ENCODE measurements at regions not wholly inside any gene's neighbourhood (a gene's known extent, or its start where the extent isn't known, plus 50 kb on each side); places are given as distances from the start of the nearest gene placed in this dataset.

GRCh38 chr7:41197769-41198168 lies 505.1 kb downstream of the INHBA start:
- TF ChIP-seq, protein P1, sequence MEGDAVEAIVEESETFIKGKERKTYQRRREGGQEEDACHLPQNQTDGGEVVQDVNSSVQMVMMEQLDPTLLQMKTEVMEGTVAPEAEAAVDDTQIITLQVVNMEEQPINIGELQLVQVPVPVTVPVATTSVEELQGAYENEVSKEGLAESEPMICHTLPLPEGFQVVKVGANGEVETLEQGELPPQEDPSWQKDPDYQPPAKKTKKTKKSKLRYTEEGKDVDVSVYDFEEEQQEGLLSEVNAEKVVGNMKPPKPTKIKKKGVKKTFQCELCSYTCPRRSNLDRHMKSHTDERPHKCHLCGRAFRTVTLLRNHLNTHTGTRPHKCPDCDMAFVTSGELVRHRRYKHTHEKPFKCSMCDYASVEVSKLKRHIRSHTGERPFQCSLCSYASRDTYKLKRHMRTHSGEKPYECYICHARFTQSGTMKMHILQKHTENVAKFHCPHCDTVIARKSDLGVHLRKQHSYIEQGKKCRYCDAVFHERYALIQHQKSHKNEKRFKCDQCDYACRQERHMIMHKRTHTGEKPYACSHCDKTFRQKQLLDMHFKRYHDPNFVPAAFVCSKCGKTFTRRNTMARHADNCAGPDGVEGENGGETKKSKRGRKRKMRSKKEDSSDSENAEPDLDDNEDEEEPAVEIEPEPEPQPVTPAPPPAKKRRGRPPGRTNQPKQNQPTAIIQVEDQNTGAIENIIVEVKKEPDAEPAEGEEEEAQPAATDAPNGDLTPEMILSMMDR (IDR thresholded peaks at IDR 0.05): no peak
- TF ChIP-seq POLR2A (IDR thresholded peaks at IDR 0.05): no peak
- no peaks in the 10 kb centered on the region for H3K4me1 ChIP-seq
- no peaks in the 10 kb centered on the region for H3K27me3 ChIP-seq
- DNase-seq: no peak
- no peak overlapping the region for H3K4me3 ChIP-seq
- no peaks in the 10 kb centered on the region for H3K36me3 ChIP-seq
- intact Hi-C loops (cut with DNase I): no loop called here
- ATAC-seq: no peak
- 86% methylated on average over 2 of the region's 2 CpGs for WGBS (ENCODE audit: insufficient coverage, low coverage, low lambda C conversion rate, missing lambda C conversion rate)
- no peak overlapping the region for H3K27ac ChIP-seq
- H3K9me3 ChIP-seq: no peaks in the 10 kb centered on the region

DNA sequence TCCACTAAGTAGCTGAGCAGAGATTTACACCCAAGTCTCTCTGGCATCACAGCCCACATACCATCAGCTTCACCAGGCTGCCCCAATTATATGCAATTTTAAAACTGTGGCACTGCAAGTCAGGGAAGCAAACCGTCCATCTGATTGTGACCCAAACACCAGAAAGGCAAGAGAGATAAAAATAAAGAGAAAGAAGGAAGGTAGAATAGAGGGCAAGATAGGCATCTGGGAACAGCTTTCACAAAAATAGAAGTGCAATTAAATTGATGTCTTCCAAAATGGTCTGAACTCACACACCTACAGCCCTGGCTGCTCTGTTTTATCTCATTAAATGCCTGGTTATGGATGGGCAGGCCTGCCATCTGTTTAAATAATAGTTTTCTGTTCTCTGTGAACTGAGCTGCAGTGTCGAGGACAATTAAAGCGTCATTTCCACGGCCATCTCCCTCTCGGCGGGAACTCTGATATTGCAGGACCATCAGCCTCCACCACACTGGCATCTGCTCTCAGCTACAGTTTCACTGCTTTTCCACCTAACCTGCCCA lies 509.1 kb downstream of the INHBA start:
- no peak overlapping the region for H3K4me3 ChIP-seq
- ATAC-seq: no peak
- no peaks in the 10 kb centered on the region for H3K36me3 ChIP-seq
- intact Hi-C loops (cut with DNase I): no loop called here
- no peaks in the 10 kb centered on the region for H3K4me1 ChIP-seq
- DNase-seq: no peak
- no peak overlapping the region for H3K27ac ChIP-seq
- TF ChIP-seq POLR2A (IDR thresholded peaks at IDR 0.05): no peak
- TF ChIP-seq, protein P1 (IDR thresholded peaks at IDR 0.05): no peak
- WGBS (ENCODE audit: insufficient coverage, low coverage, low lambda C conversion rate, missing lambda C conversion rate): 92% methylated on average over 6 of the region's 6 CpGs
- no peaks in the 10 kb centered on the region for H3K27me3 ChIP-seq
- no peaks in the 10 kb centered on the region for H3K9me3 ChIP-seq

- WGBS (ENCODE audit: insufficient coverage, low coverage, low lambda C conversion rate, missing lambda C conversion rate): 33% methylated on average over 2 of the region's 2 CpGs
- H3K27ac ChIP-seq: no peak overlapping the region
- H3K27me3 ChIP-seq: no peaks in the 10 kb centered on the region
- H3K4me3 ChIP-seq: no peak overlapping the region
- ATAC-seq (no peak), DNase-seq (no peak)
- TF ChIP-seq, protein P1 (IDR thresholded peaks at IDR 0.05): no peak
- no peak for TF ChIP-seq POLR2A (IDR thresholded peaks at IDR 0.05)
- no peaks in the 10 kb centered on the region for H3K4me1 ChIP-seq
- H3K9me3 ChIP-seq: no peaks in the 10 kb centered on the region
- intact Hi-C loops (cut with DNase I): no loop called here
- no peaks in the 10 kb centered on the region for H3K36me3 ChIP-seq
These were observed 512.3 kb downstream of the INHBA start for GRCh38 chr7:41190581-41190980.

GRCh38 chr7:41189866-41190265 lies 513.0 kb downstream of the INHBA start:
- Histone ChIP-seq H3K4me1 (no peaks in the 10 kb centered on the region), H3K27ac (no peak overlapping the region), H3K27me3 (no peaks in the 10 kb centered on the region), H3K36me3 (no peaks in the 10 kb centered on the region), H3K9me3 (no peaks in the 10 kb centered on the region), H3K4me3 (no peak overlapping the region)
- intact Hi-C loops (cut with DNase I): no loop called here
- peak in 1 of 4 donors; percentile 18 for ATAC-seq
- 46% methylated on average over 2 of the region's 2 CpGs for WGBS (ENCODE audit: insufficient coverage, low coverage, low lambda C conversion rate, missing lambda C conversion rate)
- no peak for DNase-seq
- TF ChIP-seq, protein P1 (IDR thresholded peaks at IDR 0.05): no peak
- TF ChIP-seq POLR2A (IDR thresholded peaks at IDR 0.05): no peak

Measured in right lobe of liver (tissue), 6 donors.